ENCODE measurements at regions not wholly inside any gene's neighbourhood (a gene's known extent, or its start where the extent isn't known, plus 50 kb on each side); places are given as distances from the start of the nearest gene placed in this dataset.
"Not testable (repeated sequence)": the region's sequence is repeated elsewhere in the genome, so short reads cannot be mapped to it uniquely, and the experiment has no call there.

DNA sequence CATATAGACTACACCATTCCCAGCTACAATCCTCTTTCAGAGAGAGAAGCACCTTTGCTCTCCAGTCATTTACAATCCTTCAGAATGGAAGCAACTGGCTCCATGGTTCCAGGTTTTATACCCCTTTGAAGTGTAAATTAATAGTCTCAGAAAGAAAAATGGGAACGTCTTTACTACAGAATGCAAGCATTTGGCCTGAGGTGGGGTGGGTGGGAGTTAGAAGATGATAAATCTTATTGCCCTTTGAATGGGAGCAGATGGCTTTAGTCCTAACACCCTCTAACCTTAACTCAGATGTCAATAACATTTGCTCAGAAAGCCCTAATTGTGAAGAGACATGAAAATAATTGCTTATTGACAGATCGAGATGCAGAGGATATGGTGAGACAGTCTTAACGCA lies 84.2 kb upstream of the KCNMA1 start:
- no peaks in the 10 kb centered on the region for H3K4me1 ChIP-seq
- H3K4me3 ChIP-seq, result no peak overlapping the region
- WGBS, 2 donors, result 94 to 100% methylated on average over 3 of the region's 3 CpGs
- H3K27ac ChIP-seq, result no peak overlapping the region
- no peaks in the 10 kb centered on the region for H3K36me3 ChIP-seq
- ATAC-seq (ENCODE audit: low FRiP score in 2 of 2) (no peak), DNase-seq (no peak)
- H3K9me3 ChIP-seq, result no peaks in the 10 kb centered on the region
- TF ChIP-seq POLR2AphosphoS5 (IDR thresholded peaks at IDR 0.05) (no peak), EP300 (IDR thresholded peaks at IDR 0.05) (no peak), POLR2A (IDR thresholded peaks at IDR 0.05) (no peak)
- TF ChIP-seq, protein P1, sequence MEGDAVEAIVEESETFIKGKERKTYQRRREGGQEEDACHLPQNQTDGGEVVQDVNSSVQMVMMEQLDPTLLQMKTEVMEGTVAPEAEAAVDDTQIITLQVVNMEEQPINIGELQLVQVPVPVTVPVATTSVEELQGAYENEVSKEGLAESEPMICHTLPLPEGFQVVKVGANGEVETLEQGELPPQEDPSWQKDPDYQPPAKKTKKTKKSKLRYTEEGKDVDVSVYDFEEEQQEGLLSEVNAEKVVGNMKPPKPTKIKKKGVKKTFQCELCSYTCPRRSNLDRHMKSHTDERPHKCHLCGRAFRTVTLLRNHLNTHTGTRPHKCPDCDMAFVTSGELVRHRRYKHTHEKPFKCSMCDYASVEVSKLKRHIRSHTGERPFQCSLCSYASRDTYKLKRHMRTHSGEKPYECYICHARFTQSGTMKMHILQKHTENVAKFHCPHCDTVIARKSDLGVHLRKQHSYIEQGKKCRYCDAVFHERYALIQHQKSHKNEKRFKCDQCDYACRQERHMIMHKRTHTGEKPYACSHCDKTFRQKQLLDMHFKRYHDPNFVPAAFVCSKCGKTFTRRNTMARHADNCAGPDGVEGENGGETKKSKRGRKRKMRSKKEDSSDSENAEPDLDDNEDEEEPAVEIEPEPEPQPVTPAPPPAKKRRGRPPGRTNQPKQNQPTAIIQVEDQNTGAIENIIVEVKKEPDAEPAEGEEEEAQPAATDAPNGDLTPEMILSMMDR (IDR thresholded peaks at IDR 0.05), result no peak
- no peaks in the 10 kb centered on the region for H3K27me3 ChIP-seq

DNA sequence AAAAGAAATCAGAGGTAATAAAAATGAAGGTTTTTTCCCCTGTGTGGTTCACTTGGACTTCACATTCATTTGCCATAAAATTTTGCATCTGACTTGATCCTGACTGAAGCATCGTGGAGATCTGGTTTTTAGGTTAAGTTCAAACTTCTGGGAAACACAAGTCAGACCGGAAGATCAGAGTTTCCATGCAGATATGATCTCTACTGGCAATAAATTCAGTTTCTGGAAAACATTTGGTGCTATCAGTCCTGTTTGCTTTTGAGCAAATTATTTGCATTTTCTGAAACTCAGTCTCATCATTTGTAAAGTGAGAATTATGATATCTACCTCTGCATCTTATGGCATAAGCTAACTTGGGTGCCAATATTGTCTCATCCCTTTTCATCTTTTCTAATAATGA lies 81.3 kb upstream of the KCNMA1 start:
- 65 to 68% methylated on average over 2 of the region's 2 CpGs for WGBS, 2 donors
- no peak for ATAC-seq (ENCODE audit: low FRiP score in 2 of 2)
- no peak for TF ChIP-seq POLR2AphosphoS5 (IDR thresholded peaks at IDR 0.05)
- TF ChIP-seq POLR2A (IDR thresholded peaks at IDR 0.05), result no peak
- TF ChIP-seq, protein P1 (IDR thresholded peaks at IDR 0.05), result no peak
- TF ChIP-seq EP300 (IDR thresholded peaks at IDR 0.05), result no peak

DNA sequence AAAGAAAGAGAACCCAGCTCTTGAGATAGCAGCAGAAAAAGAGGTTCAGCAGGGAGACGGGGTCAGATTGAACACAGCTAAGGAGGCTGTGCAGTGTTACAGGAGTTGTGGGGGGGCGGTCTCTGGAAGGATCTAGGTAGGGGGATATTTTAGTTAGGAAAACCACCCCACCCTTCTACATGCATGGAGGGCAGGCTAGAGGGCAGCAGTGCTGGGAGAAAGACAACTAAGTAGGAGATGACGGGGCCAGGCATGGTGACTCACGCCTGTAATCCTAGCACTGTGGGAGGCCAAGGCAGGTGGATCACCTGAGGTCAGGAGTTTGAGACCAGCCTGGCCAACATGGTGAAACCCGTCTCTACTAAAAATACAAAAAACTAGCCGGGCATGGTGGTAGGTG lies 80.7 kb upstream of the KCNMA1 start:
- 73 to 84% methylated on average over 4 to 6 of the region's 6 CpGs for WGBS, 2 donors
- not testable (repeated sequence) for H3K36me3 ChIP-seq; H3K4me3 ChIP-seq; H3K27ac ChIP-seq; H3K27me3 ChIP-seq; H3K4me1 ChIP-seq; DNase-seq; H3K9me3 ChIP-seq; ATAC-seq (ENCODE audit: low FRiP score in 2 of 2)

More for the DNA sequence above, 81.3 kb upstream of the KCNMA1 start:
- no peaks in the 10 kb centered on the region for H3K27me3 ChIP-seq
- H3K36me3 ChIP-seq, result no peaks in the 10 kb centered on the region
- no peak overlapping the region for H3K4me3 ChIP-seq
- H3K9me3 ChIP-seq, result no peaks in the 10 kb centered on the region
- DNase-seq, result no peak
- H3K27ac ChIP-seq, result no peak overlapping the region
- H3K4me1 ChIP-seq, result no peaks in the 10 kb centered on the region

DNA sequence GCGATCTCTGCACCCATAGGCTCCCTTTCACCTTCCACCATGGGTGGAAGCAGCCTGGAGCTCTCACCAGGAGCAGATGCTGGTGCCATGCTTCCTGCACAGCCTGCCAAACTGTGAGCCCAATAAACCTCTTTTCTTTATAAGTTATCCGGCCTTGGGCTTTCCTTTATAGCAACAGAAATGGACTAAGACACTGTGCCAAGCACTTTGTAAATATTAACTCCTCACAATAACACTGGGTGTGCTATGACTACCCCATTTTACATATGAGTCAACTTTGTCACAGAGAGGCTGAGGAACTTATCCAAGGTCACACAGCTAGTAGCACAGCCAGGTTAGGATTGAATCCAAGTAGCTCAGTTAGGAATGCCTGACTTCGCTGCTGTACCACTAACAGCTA lies 79.7 kb upstream of the KCNMA1 start:
- 60 to 63% methylated on average over 3 of the region's 3 CpGs for WGBS, 2 donors
- Histone ChIP-seq H3K27ac (no peak overlapping the region), H3K9me3 (no peaks in the 10 kb centered on the region), H3K4me3 (no peak overlapping the region), H3K36me3 (no peaks in the 10 kb centered on the region), H3K4me1 (no peaks in the 10 kb centered on the region), H3K27me3 (no peaks in the 10 kb centered on the region)
- ATAC-seq (ENCODE audit: low FRiP score in 2 of 2) (no peak), DNase-seq (no peak)
- no peak for TF ChIP-seq POLR2AphosphoS5 (IDR thresholded peaks at IDR 0.05)
- TF ChIP-seq EP300 (IDR thresholded peaks at IDR 0.05), result no peak
- no peak for TF ChIP-seq POLR2A (IDR thresholded peaks at IDR 0.05)
- TF ChIP-seq, protein P1 (IDR thresholded peaks at IDR 0.05), result no peak

DNA sequence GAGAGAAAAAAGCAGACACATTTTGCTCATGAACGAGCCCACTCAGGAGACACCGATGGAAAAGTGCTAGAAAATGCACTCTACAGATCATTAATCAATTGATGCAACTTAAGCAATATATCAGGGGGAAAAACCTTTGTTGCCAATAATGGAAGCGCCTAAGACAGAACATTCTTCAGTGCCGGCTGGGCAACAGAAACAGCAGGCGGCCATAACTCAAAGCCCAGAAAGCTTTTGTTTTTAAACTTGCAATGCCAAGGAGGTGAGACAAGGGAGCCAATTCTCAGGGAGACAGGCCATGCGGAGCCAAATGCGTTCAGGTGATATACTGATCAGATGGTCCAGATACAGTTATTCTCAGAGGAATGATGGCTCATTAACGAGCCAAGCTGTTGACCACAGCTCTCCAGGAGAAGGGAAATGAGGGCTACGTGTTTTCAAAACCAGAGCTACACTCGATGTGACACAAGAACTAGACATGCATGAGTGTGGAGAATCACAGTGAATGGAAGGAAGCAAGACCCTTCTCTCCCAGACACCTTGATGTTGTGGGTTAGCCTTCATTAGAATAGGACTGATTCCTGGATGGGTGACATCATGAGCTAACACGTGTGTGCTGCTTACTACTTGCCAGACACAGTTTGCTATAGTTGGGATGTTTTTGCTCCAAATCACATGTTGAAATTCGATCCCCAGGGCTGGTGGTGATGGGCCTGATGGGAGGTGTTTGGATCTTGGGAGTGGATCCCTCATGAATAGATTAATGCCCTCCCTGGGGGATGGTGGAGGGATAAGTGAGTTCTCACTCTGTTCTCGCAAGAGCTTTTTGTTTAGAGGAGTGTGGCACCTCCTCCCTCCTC lies 79.1 kb upstream of the KCNMA1 start:
- Histone ChIP-seq H3K4me1 (peaks cover 0 to under 1% (median under 1%) of the 10 kb centered on the region in 4 donors), H3K36me3 (no peaks in the 10 kb centered on the region), H3K9me3 (no peaks in the 10 kb centered on the region), H3K27ac (no peak overlapping the region), H3K4me3 (no peak overlapping the region), H3K27me3 (peaks cover 0 to under 1% (median 0%) of the 10 kb centered on the region in 4 donors)
- ATAC-seq (ENCODE audit: low FRiP score in 2 of 2), result no peak
- 72% methylated on average over 12 to 13 of the region's 13 CpGs for WGBS, 2 donors
- no peak for DNase-seq
- no peak for TF ChIP-seq POLR2A (IDR thresholded peaks at IDR 0.05)

DNA sequence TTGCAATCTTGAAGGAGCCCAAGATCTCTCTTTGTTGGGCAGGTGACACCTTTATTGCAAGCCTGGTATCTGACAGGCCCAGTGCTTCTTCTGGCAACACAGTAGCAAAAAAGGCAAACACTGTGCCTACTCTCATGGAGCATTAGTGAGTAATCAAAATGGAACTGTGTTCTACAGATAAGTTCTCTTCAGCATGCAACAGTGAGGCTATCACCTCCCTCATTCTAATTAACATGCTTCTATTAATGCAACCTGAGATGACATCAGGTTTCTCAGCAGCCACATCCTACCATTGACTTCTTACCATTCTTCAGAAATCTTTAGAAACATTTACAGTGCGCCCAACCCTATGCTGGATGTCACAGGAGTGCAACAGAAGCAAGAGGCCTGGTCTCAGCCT lies 77.9 kb upstream of the KCNMA1 start:
- no peak for ATAC-seq (ENCODE audit: low FRiP score in 2 of 2)
- H3K27me3 ChIP-seq, result peaks cover 0 to 12% (median 3%) of the 10 kb centered on the region in 4 donors
- no peak overlapping the region for H3K4me3 ChIP-seq
- no peak for TF ChIP-seq POLR2A (IDR thresholded peaks at IDR 0.05)
- no peak for TF ChIP-seq EP300 (IDR thresholded peaks at IDR 0.05)
- TF ChIP-seq, protein P1 (IDR thresholded peaks at IDR 0.05), result no peak
- no peak for TF ChIP-seq POLR2AphosphoS5 (IDR thresholded peaks at IDR 0.05)
- H3K36me3 ChIP-seq, result no peaks in the 10 kb centered on the region
- WGBS, 2 donors, result 83 to 91% methylated on average over 1 of the region's 1 CpG
- no peak overlapping the region for H3K27ac ChIP-seq
- no peak for DNase-seq
- no peaks in the 10 kb centered on the region for H3K9me3 ChIP-seq
- H3K4me1 ChIP-seq, result peaks cover 6 to 12% (median 9%) of the 10 kb centered on the region in 4 donors

All from upper lobe of left lung (tissue), 6 donors.